CD1c-positive myeloid dendritic cell (primary cell): ENCODE measurements at regions not wholly inside any gene's neighbourhood (a gene's known extent, or its start where the extent isn't known, plus 50 kb on each side); places are given as distances from the start of the nearest gene placed in this dataset.
A peak's percentile ranks its signal among the peaks of the same experiment; 100 is the strongest.

Source experiments
- DNase-seq: peaks from one replicate; pipeline ENCODE4 v3.0.0-alpha.2; 2016; ENCODE audit errors: extremely low spot score

DNA sequence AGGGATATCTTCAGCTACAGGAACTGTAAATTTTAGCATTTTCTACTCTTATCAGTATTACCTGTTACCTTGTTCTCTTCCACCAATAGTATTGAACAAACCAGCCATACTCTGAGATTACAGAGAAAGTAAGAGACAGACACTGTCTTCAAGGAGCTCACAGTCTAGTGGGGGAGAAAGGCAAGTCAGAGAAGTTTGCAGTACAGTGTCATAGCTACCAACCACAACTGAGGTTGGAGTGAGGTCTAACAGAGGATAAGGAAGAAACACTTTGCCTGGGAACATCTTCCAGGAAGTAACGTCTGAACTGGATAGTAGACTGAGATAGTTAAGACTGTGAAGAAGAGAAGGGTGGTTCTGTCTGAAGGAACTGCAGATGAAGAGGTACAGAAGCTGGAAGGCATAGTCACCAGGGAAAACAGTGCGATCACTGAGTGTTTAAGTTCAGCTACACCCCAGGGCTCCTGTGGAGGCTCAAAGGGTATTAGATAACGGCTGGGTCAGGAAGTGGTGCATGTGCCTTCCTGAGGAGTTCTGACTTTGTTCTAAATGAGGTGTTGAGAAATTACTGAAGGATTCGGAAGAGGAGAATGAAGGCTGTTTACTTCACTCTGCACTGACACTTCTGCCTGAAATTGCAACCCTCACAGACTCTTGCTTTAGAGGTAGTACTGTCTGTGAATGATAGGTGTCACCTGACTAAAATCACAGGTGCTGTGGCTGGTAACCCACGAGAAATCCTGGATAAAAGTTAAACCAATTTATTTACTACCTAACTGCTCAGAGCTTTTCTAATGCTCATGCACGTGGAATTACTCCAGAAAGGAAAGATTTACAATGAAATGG is 841.6 kb downstream of the MAT2B start:
- DNase-seq = no peak

DNA sequence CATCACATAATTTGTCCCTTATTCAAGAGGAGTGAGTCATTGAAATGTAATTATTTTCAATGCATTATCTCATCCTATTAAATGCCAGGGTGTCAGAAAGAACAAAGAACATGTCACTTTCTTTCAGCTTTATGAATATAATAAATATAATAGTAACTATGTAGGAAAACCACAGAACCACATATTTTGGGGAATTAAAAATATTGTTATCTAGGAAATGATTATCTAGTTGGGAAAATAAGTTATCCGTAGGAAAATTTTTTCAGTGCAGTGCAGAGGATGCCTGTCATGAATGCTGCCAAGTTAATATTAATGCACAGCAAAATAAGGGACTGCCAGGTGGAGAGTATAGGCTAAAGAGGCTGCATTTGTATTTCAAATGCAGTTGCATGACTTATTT is 844.8 kb downstream of the MAT2B start:
- no peak for DNase-seq

DNA sequence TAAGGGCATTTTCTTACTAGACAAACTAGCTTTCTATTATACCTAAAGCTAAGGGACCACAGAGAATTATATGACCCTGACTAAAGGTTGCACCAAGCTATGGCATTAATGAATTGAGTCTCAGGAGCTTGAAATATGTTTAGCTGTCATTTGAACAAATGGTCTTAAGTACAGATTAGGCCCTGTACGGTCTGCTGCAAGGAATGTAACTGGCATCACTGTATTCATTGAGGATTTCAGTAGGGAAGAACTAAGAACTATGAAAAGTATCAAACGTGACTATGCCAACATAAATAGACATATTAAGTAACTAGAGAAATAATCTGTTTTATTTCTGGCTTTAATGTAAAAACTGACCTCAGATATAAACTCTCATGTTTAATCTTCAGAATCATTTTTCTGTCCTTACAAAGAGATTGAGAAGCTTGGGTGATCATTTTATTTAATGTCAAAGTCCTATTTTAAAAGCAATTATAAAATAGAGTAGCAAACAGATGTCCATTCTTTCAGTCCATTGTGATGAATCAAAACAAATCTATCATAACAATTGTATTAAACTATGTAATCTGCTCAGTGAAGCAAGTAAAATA is 845.9 kb downstream of the MAT2B start:
- no peak for DNase-seq

DNA sequence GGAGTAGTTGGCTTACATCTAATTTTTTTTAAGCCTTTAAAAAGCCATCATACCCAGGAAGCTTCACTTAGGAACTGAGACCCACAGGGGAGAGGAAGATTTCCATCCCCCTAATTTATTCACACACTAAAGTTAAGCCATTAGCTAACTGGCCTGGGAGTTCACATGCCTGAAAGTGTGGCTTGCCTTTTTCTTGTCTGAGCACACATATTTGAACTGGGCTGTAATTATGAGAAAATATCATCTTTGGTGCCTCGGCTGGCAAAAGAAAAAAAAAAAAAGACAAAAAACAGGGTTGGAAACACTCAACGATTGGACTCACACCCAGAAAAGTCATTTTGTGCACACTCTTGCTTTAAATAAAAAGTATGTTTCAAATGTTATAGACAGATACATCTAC is 847.3 kb downstream of the MAT2B start:
- no peak for DNase-seq

DNA sequence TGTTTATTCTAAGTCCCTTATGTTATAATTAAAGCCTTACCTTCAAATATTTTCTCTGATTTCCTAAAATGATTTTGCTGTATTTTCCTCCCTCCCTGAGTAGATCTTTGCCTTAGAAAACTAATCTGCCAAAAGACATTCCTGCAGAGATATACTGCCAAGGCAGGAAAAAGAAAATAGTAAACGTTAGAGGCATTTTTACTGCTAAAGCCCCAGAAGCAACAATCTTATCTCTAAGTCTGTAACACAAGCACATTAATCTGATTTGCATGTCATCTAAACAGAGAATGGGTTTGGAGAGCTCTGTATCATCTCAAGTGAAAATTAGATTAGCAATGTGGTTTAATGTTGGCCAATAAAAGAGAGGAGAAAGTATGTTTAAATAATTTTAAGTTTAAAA is 847.7 kb downstream of the MAT2B start:
- no peak for DNase-seq

DNA sequence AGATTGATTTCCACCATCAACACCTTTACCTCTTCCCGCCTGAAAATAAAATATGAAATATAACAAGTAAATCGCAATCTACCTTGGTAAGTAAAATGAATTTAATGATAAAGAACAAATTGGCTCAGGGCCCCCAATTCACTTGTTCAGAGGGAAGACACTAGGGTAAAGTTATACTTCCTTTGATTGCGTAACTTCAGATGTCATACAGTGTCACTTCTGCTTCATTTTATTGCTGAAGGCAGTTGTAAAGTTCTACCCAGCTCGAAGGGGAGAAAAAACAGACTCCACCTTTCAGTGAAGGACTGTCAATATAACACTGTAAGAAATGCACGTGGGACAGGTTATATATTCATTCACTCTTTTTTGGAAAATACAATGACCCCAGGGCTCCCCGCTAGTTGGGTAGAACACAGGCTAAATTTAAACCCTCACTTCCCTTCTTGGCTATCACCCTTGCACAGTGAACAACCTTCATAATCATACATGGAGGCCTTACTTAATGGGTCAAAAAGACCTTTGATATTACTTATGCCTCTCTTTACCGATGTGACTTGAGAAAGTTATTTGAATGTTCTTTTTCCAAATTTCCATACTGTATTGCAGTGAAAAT is 848.8 kb downstream of the MAT2B start:
- DNase-seq = peak; percentile 42

DNA sequence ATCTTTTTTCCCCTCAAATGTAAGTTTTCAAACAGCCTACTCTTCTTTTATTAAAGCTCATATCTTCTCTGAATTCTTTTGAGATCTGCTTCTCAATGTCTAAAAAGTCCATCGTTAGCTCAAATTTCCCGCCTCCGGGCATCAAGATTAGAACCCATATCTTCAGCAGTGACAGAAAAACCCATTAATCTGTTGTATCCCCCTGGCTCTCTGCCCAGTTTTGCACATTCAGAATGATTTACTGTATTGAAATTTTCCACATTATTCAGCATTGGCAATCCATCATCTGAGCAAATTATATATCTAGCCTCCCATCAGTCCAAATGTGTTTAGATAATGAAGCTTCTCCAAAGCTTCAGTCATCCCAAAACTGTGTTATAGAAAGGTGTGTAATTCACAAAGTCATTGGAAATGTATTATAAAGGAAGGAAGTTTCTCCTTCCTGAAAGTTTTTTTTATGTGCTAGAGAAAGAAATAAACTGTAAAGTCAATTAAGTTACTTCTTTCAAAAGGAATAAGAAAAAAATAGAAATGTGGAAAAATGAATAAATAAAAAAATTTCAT is 849.9 kb downstream of the MAT2B start:
- DNase-seq = no peak

DNA sequence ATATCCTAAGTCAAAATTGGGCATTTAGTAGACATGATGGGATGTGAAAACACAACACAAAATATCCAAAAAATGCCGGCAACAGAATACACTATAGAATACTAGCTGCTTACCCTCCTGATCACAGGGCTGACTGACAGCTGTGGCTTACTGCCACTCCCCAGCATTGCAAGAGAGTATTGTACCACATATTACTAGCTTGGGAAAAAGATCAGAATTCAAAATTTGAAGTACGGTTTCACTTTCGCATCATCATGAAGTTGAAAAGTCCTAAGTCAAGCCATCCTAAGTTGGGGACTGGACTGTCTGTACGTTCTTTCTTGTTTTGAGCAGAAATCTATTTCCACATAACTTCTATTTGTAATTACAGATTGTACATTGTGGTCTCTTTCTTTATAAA is 851.4 kb downstream of the MAT2B start:
- no peak for DNase-seq

DNA sequence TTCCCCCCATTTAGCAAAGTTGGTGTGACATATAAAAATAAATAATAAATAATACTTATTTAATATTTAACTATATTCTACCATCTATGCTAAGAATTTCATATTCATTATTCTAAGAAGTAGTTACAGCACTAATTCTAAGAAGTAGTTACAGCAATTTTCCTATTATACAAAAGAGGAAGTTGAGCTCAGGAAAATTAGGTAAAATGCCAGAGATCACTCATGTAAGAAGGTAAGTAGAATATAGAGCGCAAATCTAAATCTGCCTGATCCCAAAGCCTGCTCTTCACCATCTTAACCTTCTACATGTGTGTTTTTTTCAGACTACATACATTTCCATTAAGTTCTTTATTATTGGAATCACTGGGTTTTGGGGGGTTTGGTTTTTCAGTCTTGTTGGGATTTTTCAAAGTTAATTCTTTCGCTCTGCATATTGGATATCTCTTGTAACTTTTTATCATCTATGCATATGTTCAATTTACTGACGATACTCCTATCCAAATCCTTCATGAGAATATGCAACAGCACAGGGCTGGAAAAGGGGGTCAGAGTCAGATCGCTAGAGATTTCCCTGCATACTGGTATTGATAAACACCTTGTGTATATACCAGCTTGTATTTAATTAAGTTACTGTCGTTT is 852.1 kb downstream of the MAT2B start:
- DNase-seq = peak; percentile 53

DNA sequence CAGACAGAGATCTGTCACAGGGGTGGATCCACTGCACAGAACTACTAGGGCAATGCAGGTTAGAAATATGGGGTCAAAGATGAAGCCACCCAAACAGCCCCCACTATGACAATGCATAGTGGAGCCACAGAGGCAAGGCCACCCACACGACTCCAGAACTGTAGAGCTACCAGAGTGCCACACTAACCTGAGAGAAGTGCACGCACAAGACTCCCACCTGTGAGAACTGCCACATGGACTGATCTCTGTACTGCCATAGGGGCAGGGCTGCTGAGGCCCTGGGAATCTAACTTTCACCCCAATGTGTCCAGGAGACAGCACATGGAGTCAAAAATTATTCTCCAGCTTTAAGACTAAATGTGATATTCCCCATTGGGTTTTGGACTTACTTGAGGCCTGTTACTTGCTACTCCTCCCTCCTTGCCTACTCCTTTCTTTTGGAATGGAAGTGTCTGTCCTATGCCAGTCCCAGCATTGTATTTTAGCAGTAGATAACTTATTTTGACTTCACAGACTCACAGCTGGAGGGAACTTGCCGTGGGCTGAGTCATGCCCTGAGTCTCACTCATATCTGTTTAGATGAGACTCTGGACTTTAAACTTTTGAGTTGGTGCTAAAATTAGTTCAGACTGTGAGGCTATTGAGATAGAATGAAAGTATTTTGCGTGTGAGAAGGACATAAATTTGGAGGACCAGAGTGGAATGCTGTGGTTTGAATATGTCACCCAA is 853.3 kb downstream of the MAT2B start:
- DNase-seq = no peak

DNA sequence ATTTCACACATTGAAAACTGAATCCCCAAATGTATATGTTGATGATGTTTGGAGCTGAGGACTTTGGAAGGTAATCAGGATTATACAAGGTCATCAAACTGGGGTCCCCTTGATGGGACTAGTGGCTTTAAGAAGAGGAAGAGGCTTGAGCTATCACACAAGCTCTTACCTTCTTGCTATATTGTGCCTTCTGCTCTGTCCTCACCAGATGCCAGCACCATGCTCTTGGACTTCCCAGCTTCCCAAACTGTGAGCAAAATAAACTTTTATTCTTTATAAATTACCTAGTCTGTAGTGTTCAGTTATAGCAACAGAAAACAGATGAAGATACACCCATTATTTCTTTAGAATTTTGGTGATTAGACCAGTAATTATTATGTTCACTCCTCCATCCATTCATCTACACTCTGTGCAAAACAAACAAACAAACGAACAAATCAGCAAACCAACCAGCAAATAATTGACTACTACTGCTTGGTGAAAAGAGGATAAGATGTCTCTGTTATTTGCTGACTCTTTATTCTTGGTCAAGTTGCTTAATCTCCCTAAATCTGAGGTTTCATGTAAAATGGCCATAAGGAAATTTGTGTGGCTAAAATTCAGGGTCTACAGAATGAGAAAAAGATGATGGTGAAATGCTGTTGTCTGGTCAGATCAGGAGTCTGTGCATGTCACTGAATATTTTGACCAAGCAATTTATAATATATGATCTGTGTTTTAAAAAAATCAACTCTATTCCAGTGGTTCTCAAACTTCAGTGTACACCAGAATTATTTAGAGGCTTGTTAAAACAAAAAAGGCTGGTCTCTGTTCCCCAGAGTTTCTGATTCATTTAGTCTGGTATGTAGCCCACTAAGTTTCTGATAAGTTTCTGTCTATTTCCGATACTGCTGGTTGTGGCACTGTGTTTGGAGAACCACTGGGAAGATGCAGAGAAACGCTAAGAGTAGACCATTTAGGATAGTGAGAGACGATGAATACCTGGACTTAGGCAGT is 854.1 kb downstream of the MAT2B start:
- DNase-seq = no peak

DNA sequence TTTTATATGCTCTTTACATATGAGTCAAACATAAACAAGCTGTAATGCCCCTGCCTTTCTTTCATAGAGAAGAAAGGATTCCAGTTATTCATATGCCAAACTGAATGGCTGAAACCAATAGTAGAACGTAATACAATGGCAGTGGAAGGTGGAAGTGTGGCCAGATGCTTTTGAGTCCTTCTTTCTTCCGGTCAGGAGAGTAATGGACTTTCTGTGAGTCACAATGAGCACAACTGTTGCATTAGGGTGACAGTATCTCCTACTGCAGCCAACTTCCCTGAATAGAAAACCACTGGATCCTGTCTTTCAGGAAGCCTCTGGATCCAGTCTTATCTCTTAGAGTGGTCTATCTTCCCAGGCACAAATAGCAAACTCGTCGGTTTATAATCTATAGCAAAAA is 855.2 kb downstream of the MAT2B start:
- DNase-seq = peak; percentile 18

DNA sequence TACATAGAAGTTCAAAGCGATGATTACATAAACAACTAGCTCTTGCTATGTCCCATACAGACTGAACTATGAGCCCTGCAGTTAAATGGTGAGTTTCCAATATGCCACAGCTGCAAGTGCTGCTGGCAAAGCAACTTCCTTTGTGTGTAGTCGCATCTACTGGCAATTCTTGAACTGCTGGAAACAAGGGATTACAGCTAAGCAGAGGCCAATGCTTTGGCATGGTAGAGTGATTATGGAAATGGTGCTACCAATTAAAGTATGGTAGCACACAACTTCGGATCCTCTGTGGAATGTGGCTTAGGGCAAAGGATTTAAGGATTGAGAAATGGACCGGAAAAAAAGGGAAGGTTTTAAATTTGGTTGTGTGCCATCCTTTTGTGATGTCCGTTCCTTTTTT is 856.6 kb downstream of the MAT2B start:
- no peak for DNase-seq

DNA sequence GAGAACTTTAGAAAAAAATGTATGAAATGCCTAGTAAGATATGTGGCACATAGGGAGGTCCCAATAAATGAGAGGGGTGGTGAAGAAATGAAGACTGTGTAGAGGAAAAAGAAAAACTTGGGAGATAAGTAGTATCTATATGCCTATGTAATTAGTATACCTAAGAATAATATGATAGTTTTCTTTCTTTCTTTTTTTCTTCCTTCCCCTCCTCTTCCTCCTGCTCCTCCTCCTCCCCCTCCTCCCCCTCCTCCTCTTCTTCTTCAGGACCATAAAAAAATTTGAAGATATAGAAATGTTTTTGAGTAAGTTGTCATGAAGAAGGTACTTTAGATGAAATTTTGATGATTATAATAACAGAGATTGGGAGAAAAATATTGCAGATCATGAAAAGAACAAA is 857.4 kb downstream of the MAT2B start:
- DNase-seq = no peak

DNA sequence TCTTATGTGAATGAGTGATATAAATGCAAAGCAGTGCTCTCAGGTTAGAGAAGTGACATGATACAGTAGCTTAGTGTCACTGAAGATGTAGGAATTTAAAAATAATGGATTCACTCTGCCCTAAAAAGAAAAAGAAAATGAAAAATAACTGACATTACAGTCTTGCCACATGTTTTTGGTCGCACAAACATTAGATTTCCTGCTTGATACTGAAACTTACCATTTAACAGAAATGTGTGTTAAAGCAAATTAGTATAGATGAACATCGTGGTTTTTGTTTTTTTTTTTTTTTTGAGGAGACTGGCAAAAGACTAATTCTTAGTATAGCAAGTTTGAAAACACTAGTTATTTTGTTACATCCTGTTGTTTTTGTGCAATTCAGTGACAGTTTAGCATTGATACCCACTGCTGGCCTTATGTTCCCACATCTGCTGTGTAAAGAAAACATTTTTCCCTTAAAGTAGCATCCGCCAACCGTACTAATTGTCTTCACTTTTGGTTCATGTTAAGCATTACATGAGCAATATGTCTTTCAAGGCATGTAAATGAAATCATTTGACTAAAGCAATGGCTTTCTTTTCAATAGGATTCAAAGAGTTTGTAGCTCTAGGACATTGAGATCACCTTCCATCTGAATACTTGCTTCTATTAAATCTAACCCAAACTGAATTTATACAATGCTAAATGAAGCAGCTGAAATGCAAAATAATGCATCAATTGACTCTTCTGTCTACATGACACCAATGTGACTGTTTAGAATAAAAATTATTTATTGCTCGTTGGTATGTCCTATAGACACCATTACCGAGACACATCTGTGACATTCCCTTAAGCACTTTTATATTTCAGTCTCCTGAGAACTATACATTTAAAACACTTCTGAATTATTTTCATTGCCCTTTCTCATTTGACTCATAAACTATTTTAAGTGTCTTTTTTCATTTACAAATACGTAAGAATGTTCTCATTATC is 859.1 kb downstream of the MAT2B start:
- DNase-seq = no peak

DNA sequence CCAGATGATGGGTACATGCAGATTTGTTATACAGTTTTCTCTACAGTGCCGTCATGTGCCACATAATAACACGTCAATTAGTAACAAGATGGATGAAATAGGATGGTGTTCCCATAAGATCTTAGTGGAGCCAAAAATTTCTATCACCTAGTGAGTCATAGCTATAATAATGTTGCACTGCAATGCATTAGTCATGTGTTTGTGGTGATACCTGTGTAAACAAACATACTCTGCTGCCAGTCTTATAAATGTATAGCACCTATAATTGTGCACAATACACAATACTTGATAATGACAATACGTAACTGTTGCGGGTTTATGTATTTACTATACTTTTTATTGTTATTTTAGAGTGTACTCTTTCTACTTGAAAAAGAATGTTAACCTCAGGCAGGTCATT is 865.4 kb downstream of the MAT2B start:
- no peak for DNase-seq

DNA sequence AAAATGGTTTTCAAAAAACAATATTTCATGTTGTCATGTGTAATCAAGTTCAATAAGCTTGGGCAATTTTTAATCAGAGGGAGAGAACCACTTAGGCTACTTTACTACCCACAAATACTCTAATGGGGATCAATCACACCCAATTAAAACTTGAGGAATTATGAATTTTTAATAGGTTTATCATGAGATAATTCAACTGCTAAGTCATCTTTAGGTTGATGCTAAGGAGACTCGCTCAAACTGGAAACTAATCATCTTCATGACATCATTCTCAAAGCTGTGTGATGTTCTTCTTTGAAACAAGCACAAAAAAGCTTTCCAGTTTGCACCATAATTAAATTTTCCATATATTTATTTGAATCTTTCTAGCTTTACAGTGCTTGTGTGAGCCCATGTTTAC is 867.5 kb downstream of the MAT2B start:
- no peak for DNase-seq

DNA sequence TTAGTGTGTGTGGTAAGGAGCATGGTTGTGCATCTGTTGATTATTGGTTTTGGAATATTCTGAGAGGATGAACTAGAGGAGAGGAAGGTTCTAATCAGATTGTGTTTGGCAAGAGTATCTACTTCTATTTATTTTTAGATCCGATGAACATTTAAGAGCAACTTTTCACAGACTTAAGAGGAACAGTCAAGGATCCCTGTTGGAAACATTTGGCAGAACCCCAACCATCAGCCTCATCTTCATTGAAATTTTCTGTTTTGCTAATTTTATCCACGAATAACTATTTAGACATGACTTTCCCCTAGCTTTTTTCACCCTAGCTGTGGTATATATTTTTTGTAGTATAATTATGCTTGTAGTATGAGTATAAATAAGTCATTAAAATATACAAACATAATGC is 868.5 kb downstream of the MAT2B start:
- no peak for DNase-seq

DNA sequence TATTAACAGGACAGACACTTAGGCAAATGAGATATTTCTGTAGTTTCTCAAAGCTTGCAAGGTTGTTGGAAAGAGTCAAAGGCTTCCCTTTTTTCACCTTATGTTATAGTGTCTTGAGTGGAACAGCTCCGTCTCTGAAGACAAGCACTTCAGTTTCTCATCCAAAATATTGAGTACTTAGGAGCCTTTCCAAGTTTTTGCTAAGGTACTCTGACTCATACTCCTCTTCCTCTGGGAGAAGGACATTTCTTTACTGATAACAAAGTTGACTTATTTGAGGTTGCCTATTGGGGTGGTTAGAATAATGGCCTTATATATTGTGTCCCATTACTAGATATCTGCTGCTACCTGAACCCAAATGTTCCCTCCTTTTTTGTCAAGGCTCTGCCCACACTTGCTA is 869.6 kb downstream of the MAT2B start:
- DNase-seq = no peak
